SK-N-SH (cell line): ENCODE measurements at regions not wholly inside any gene's neighbourhood (a gene's known extent, or its start where the extent isn't known, plus 50 kb on each side); places are given as distances from the start of the nearest gene placed in this dataset.
"Not testable (repeated sequence)": the region's sequence is repeated elsewhere in the genome, so short reads cannot be mapped to it uniquely, and the experiment has no call there.

Experiments used
- CTCF ChIA-PET: fragments of 300-600, 350-600 bp; formaldehyde crosslinking; extraction: SDS; loops from one replicate; lab custom pipeline; 2021; lab: Yijun Ruan, JAX
- POLR2A ChIA-PET: fragments of 350-600 bp; sonication (Branson Sonifier 250); formaldehyde crosslinking; extraction: SDS; loops from one replicate; lab custom pipeline; 2020; ENCODE audit warnings: antibody characterized with exemption, inconsistent platforms; lab: Yijun Ruan, JAX
- DNase-seq: peaks from one replicate; pipeline ENCODE4 v3.0.0; 2012
- H2AFZ ChIP-seq: fragments of 200-600 bp; sonication (generic); 2 replicates; pipeline ENCODE4 v1.8.1; 2016; ENCODE audit warnings: antibody characterized with exemption, mild to moderate bottlenecking, low read depth
- H3F3A ChIP-seq: fragments of 200-600 bp; sonication (generic); replicated peaks from 2 replicates; pipeline ENCODE3; 2016; ENCODE audit warnings: antibody characterized with exemption, mild to moderate bottlenecking; ENCODE audit not compliant: insufficient read depth
- H3K27ac ChIP-seq, 2 experiments: fragments of 200-500 bp in 1 of 2; fragments of 200-600 bp in 1 of 2; sonication (Bioruptor generic) in 1 of 2; sonication (generic), shearing (Covaris generic) in 1 of 2; 2 replicates each; pipeline versions ENCODE4 v1.5.1 to v1.6.1; 2014 to 2016; ENCODE audit warnings: low read depth in 2 of 2, inconsistent platforms in 1 of 2, low read length in 1 of 2, mild to moderate bottlenecking in 1 of 2, mixed read lengths in 1 of 2
- H3K27me3 ChIP-seq: fragments of 200-600 bp; sonication (generic), shearing (Covaris generic); 2 replicates; pipeline ENCODE4 v1.6.1; 2016; ENCODE audit warnings: mixed run types; ENCODE audit not compliant: insufficient read depth
- H3K36me3 ChIP-seq, 2 experiments: fragments of 200-500 bp in 1 of 2; fragments of 200-600 bp in 1 of 2; sonication (Bioruptor generic) in 1 of 2; sonication (generic) in 1 of 2; replicated peaks in 1 of 2; 2 replicates each; pipeline versions ENCODE3 to v1.5.1; 2014 to 2016; ENCODE audit warnings: low read length in 1 of 2, mild to moderate bottlenecking in 1 of 2; ENCODE audit not compliant: insufficient read depth in 2 of 2, control insufficient read depth in 1 of 2
- H3K4me1 ChIP-seq, 2 experiments: fragments of 200-500 bp in 1 of 2; fragments of 200-600 bp in 1 of 2; sonication (Bioruptor generic) in 1 of 2; sonication (generic), shearing (Covaris generic) in 1 of 2; 2 replicates each; pipeline versions ENCODE4 v1.5.1 to v1.6.1; 2014 to 2016; ENCODE audit warnings: low read depth in 1 of 2, low read length in 1 of 2, mixed run types in 1 of 2; ENCODE audit not compliant: insufficient read depth in 2 of 2, control insufficient read depth in 1 of 2
- H3K4me2 ChIP-seq: fragments of 200-600 bp; sonication (generic), shearing (Covaris generic); 2 replicates; pipeline ENCODE4 v1.6.1; 2017; ENCODE audit warnings: mixed run types
- H3K4me3 ChIP-seq, 2 experiments: fragments of 200-500 bp in 1 of 2; fragments of 200-600 bp in 1 of 2; sonication (Bioruptor generic) in 1 of 2; sonication (generic), shearing (Covaris generic) in 1 of 2; 2 replicates each; pipeline versions ENCODE4 v1.5.1 to v1.8.1; 2014 to 2016; ENCODE audit warnings: low read depth in 2 of 2, inconsistent platforms in 1 of 2, low read length in 1 of 2, mild to moderate bottlenecking in 1 of 2, mixed read lengths in 1 of 2, moderate library complexity in 1 of 2
- H3K79me2 ChIP-seq: fragments of 200-600 bp; sonication (generic); 2 replicates; pipeline ENCODE4 v1.8.1; 2017; ENCODE audit warnings: mild to moderate bottlenecking; ENCODE audit not compliant: insufficient read depth
- H3K9ac ChIP-seq: fragments of 200-600 bp; sonication (generic); 2 replicates; pipeline ENCODE4 v1.6.1; 2017; ENCODE audit warnings: mixed run types
- H3K9me2 ChIP-seq: fragments of 200-600 bp; sonication (generic); 2 replicates; pipeline ENCODE4 v1.6.1; 2017; ENCODE audit warnings: mixed run types
- H3K9me3 ChIP-seq: fragments of 200-600 bp; sonication (generic); 2 replicates; pipeline ENCODE4 v1.6.1; 2017; ENCODE audit warnings: mixed run types, mild to moderate bottlenecking, moderate library complexity
- H4K20me1 ChIP-seq: fragments of 200-600 bp; sonication (generic); 2 replicates; pipeline ENCODE4 v1.6.1; 2017; ENCODE audit warnings: mild to moderate bottlenecking, mixed run types; ENCODE audit not compliant: insufficient read depth
- CHD2 ChIP-seq: fragments of 150-350 bp; IDR thresholded peaks from 2 replicates; pipeline ENCODE4 v1.6.1; 2018; ENCODE audit warnings: low read length; ENCODE audit not compliant: partially characterized antibody
- EP300 ChIP-seq, 2 experiments: IDR thresholded peaks; 2 replicates each; pipeline versions ENCODE4 v1.4.0 to v1.6.1; 2012; ENCODE audit warnings: borderline replicate concordance in 1 of 2, low read depth in 1 of 2, low read length in 1 of 2
- FOXM1 ChIP-seq: IDR thresholded peaks from 2 replicates; pipeline ENCODE4 v1.4.0; 2012; ENCODE audit warnings: low read depth, mild to moderate bottlenecking
- GATA2 ChIP-seq: sonication (generic); formaldehyde crosslinking; IDR thresholded peaks from 2 replicates; pipeline ENCODE4 v1.5.0; 2020; ENCODE audit warnings: mild to moderate bottlenecking, missing genetic modification reagents
- NFIC ChIP-seq: IDR thresholded peaks from 2 replicates; pipeline ENCODE4 v1.4.0; 2012; ENCODE audit warnings: borderline replicate concordance
- RFX5 ChIP-seq: IDR thresholded peaks from 2 replicates; pipeline ENCODE4 v1.6.1; 2012; ENCODE audit warnings: mild to moderate bottlenecking, improper control_type of control experiment, low read length
- WGBS: methylation state at CpG from one replicate; pipeline ENCODE4 v1.1.6; 2017; ENCODE audit warnings: low lambda C conversion rate; 5-methylcytosine and 5-hydroxymethylcytosine counted together
- TF ChIP-seq, protein P1 (sequence below): IDR thresholded peaks from 2 replicates; pipeline ENCODE4 v1.4.0; 2012; ENCODE audit warnings: low read depth, borderline replicate concordance
- TF ChIP-seq, protein P2 (sequence below): IDR thresholded peaks from 2 replicates; pipeline ENCODE4 v1.6.1; 2012; ENCODE audit warnings: mild to moderate bottlenecking, low read depth, low read length, moderate library complexity
- TF ChIP-seq, protein P3 (sequence below): IDR thresholded peaks from 2 replicates; pipeline ENCODE4 v1.4.0; 2012; ENCODE audit warnings: low read depth
- TF ChIP-seq, protein P4 (sequence below): fragments of 200-600 bp; sonication (generic); IDR thresholded peaks from 2 replicates; pipeline ENCODE4 v1.6.1; 2017; ENCODE audit warnings: antibody characterized with exemption, mild to moderate bottlenecking, moderate library complexity

GRCh38 chr18:5830902-5831301 lies 64.4 kb downstream of the TMEM200C start:
- H3K4me1 ChIP-seq, H4K20me1 ChIP-seq, H3K9me2 ChIP-seq, H3K27me3 ChIP-seq, H3K9me3 ChIP-seq, POLR2A ChIA-PET, H3K4me2 ChIP-seq, H3F3A ChIP-seq, H2AFZ ChIP-seq, H3K79me2 ChIP-seq, H3K4me3 ChIP-seq, H3K9ac ChIP-seq, DNase-seq, H3K36me3 ChIP-seq, H3K27ac ChIP-seq: not testable (repeated sequence)
- CTCF ChIA-PET: interaction anchor here (0.6 kb wide), 1 partner anchor 977 kb away, joined by 3 read pairs; no protein-coding TSS in a partner anchor
- 7% methylated on average over 1 of the region's 1 CpG for WGBS

- no peaks in the 10 kb centered on the region for H3K79me2 ChIP-seq
- CTCF ChIA-PET: no interaction called here
- DNase-seq: no peak
- H3K27me3 ChIP-seq: no peaks in the 10 kb centered on the region
- H3K36me3 ChIP-seq: no peaks in the 10 kb centered on the region
- no peaks in the 10 kb centered on the region for H3K9me3 ChIP-seq
- POLR2A ChIA-PET: no interaction called here
- H3K4me3 ChIP-seq: no peak overlapping the region
- WGBS: 5% methylated on average over 1 of the region's 1 CpG
- no peak overlapping the region for H2AFZ ChIP-seq
- H3K4me1 ChIP-seq: no peaks in the 10 kb centered on the region
- H3K9me2 ChIP-seq: no peaks in the 10 kb centered on the region
- H3K27ac ChIP-seq: no peak overlapping the region
- H3F3A ChIP-seq: no peaks in the 10 kb centered on the region
- no peaks in the 10 kb centered on the region for H4K20me1 ChIP-seq
- H3K9ac ChIP-seq: no peak overlapping the region
- H3K4me2 ChIP-seq: no peak overlapping the region
- TF ChIP-seq NFIC (no peak), FOXM1 (no peak), CHD2 (no peak), GATA2 (CRISPR knock-in tag) (no peak), RFX5 (no peak), EP300 (IDR thresholded peaks at IDR 0.05; ENCODE audit: borderline replicate concordance in 1 of 2, low read depth in 1 of 2, low read length in 1 of 2) (no peak)
- TF ChIP-seq, protein P1, sequence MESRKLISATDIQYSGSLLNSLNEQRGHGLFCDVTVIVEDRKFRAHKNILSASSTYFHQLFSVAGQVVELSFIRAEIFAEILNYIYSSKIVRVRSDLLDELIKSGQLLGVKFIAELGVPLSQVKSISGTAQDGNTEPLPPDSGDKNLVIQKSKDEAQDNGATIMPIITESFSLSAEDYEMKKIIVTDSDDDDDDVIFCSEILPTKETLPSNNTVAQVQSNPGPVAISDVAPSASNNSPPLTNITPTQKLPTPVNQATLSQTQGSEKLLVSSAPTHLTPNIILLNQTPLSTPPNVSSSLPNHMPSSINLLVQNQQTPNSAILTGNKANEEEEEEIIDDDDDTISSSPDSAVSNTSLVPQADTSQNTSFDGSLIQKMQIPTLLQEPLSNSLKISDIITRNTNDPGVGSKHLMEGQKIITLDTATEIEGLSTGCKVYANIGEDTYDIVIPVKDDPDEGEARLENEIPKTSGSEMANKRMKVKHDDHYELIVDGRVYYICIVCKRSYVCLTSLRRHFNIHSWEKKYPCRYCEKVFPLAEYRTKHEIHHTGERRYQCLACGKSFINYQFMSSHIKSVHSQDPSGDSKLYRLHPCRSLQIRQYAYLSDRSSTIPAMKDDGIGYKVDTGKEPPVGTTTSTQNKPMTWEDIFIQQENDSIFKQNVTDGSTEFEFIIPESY: no peak
- TF ChIP-seq, protein P2, sequence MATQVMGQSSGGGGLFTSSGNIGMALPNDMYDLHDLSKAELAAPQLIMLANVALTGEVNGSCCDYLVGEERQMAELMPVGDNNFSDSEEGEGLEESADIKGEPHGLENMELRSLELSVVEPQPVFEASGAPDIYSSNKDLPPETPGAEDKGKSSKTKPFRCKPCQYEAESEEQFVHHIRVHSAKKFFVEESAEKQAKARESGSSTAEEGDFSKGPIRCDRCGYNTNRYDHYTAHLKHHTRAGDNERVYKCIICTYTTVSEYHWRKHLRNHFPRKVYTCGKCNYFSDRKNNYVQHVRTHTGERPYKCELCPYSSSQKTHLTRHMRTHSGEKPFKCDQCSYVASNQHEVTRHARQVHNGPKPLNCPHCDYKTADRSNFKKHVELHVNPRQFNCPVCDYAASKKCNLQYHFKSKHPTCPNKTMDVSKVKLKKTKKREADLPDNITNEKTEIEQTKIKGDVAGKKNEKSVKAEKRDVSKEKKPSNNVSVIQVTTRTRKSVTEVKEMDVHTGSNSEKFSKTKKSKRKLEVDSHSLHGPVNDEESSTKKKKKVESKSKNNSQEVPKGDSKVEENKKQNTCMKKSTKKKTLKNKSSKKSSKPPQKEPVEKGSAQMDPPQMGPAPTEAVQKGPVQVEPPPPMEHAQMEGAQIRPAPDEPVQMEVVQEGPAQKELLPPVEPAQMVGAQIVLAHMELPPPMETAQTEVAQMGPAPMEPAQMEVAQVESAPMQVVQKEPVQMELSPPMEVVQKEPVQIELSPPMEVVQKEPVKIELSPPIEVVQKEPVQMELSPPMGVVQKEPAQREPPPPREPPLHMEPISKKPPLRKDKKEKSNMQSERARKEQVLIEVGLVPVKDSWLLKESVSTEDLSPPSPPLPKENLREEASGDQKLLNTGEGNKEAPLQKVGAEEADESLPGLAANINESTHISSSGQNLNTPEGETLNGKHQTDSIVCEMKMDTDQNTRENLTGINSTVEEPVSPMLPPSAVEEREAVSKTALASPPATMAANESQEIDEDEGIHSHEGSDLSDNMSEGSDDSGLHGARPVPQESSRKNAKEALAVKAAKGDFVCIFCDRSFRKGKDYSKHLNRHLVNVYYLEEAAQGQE: no peak
- TF ChIP-seq, protein P3, sequence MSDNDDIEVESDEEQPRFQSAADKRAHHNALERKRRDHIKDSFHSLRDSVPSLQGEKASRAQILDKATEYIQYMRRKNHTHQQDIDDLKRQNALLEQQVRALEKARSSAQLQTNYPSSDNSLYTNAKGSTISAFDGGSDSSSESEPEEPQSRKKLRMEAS: no peak
- TF ChIP-seq, protein P4, sequence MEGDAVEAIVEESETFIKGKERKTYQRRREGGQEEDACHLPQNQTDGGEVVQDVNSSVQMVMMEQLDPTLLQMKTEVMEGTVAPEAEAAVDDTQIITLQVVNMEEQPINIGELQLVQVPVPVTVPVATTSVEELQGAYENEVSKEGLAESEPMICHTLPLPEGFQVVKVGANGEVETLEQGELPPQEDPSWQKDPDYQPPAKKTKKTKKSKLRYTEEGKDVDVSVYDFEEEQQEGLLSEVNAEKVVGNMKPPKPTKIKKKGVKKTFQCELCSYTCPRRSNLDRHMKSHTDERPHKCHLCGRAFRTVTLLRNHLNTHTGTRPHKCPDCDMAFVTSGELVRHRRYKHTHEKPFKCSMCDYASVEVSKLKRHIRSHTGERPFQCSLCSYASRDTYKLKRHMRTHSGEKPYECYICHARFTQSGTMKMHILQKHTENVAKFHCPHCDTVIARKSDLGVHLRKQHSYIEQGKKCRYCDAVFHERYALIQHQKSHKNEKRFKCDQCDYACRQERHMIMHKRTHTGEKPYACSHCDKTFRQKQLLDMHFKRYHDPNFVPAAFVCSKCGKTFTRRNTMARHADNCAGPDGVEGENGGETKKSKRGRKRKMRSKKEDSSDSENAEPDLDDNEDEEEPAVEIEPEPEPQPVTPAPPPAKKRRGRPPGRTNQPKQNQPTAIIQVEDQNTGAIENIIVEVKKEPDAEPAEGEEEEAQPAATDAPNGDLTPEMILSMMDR: no peak
Measured at GRCh38 chr18:5828913-5829312, 66.4 kb downstream of the TMEM200C start.
